Fibroblast of villous mesenchyme (primary cell): ENCODE measurements at regions not wholly inside any gene's neighbourhood (a gene's known extent, or its start where the extent isn't known, plus 50 kb on each side); places are given as distances from the start of the nearest gene placed in this dataset.

Experiments
- DNase-seq: peaks from one replicate; pipeline ENCODE4 v3.0.0-alpha.2; 2010; ENCODE audit warnings: low read depth
- H3K4me3 ChIP-seq: 2 replicates; pipeline ENCODE4 v1.5.1; 2011; ENCODE audit warnings: low read depth, mild to moderate bottlenecking, low read length
- CTCF ChIP-seq: IDR thresholded peaks from 2 replicates; pipeline ENCODE4 v1.5.1; 2012; ENCODE audit warnings: low read depth, mild to moderate bottlenecking, low read length; ENCODE audit not compliant: insufficient read depth

- TF ChIP-seq CTCF: no peak
- DNase-seq: no peak
Measured at GRCh38 chr14:98688446-98688845, 583.6 kb downstream of the BCL11B start.

GRCh38 chr14:98689951-98690350 is 582.0 kb downstream of the BCL11B start:
- no peak for TF ChIP-seq CTCF
- no peak for DNase-seq
- no peak overlapping the region for H3K4me3 ChIP-seq

More at GRCh38 chr14:98688446-98688845, 583.6 kb downstream of the BCL11B start:
- no peak overlapping the region for H3K4me3 ChIP-seq

- no peak for DNase-seq
- no peak overlapping the region for H3K4me3 ChIP-seq
- no peak for TF ChIP-seq CTCF
Measured at GRCh38 chr14:98692832-98693231, 579.2 kb downstream of the BCL11B start.

- no peak for DNase-seq
- no peak for TF ChIP-seq CTCF
- no peak overlapping the region for H3K4me3 ChIP-seq
Measured at GRCh38 chr14:98694541-98694940, 577.5 kb downstream of the BCL11B start.

GRCh38 chr14:98695809-98696208 is 576.2 kb downstream of the BCL11B start:
- no peak for DNase-seq
- H3K4me3 ChIP-seq: no peak overlapping the region
- TF ChIP-seq CTCF: no peak

- H3K4me3 ChIP-seq: no peak overlapping the region
- no peak for DNase-seq
- no peak for TF ChIP-seq CTCF
Measured at GRCh38 chr14:98698341-98698740, 573.7 kb downstream of the BCL11B start.

GRCh38 chr14:98700748-98701147 is 571.2 kb downstream of the BCL11B start:
- TF ChIP-seq CTCF: no peak
- no peak for DNase-seq
- no peak overlapping the region for H3K4me3 ChIP-seq
